ENCODE measurements at regions not wholly inside any gene's neighbourhood (a gene's known extent, or its start where the extent isn't known, plus 50 kb on each side); places are given as distances from the start of the nearest gene placed in this dataset.

DNA sequence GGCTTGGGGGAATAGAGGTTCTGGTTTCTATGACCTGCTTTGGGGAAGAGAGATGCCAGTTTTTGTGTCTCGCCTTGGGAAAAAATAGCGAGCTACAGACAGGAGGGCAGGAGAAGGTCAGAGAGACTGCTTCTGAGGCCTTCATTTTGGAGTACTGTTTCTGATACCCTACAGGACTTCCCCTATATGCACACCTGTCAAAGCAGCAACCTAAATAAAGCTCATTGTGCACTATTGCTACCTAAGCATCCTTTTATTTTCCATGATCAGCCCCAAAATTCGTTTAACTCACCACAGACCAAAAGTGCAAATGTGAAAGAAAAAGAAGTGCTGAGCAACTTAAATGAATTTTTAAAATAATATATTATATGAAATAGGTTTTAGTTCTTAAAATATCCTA lies 145.6 kb upstream of the CHRM3 start:
- TF ChIP-seq EZH2phosphoT487 (conservative IDR thresholded peaks at IDR 0.05; ENCODE audit: low read length), result no peak
- TF ChIP-seq, protein P1, sequence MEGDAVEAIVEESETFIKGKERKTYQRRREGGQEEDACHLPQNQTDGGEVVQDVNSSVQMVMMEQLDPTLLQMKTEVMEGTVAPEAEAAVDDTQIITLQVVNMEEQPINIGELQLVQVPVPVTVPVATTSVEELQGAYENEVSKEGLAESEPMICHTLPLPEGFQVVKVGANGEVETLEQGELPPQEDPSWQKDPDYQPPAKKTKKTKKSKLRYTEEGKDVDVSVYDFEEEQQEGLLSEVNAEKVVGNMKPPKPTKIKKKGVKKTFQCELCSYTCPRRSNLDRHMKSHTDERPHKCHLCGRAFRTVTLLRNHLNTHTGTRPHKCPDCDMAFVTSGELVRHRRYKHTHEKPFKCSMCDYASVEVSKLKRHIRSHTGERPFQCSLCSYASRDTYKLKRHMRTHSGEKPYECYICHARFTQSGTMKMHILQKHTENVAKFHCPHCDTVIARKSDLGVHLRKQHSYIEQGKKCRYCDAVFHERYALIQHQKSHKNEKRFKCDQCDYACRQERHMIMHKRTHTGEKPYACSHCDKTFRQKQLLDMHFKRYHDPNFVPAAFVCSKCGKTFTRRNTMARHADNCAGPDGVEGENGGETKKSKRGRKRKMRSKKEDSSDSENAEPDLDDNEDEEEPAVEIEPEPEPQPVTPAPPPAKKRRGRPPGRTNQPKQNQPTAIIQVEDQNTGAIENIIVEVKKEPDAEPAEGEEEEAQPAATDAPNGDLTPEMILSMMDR (IDR thresholded peaks at IDR 0.05; ENCODE audit: insufficient read depth, low read length, poor library complexity, severe bottlenecking), result no peak
- Histone ChIP-seq H3K36me3 (ENCODE audit: low read length) (no peaks in the 10 kb centered on the region), H3K9me2 (replicated peaks; ENCODE audit: insufficient read depth, low read length) (no peaks in the 10 kb centered on the region), H3K9me3 (ENCODE audit: insufficient read depth, low read length) (no peaks in the 10 kb centered on the region), H3K27me3 (ENCODE audit: low read length) (no peaks in the 10 kb centered on the region), H3K4me3 (ENCODE audit: insufficient read depth, low read length, poor library complexity, severe bottlenecking) (no peak overlapping the region), H3K79me2 (ENCODE audit: insufficient read depth, low read length) (no peaks in the 10 kb centered on the region), H3K4me2 (ENCODE audit: low read depth, low read length, poor library complexity, severe bottlenecking) (no peak overlapping the region), H2AFZ (ENCODE audit: low read depth, low read length, severe bottlenecking) (no peak overlapping the region), H3K9ac (ENCODE audit: low read length) (no peak overlapping the region), H3F3A (ENCODE audit: insufficient read depth) (no peaks in the 10 kb centered on the region), H3K27ac (ENCODE audit: low read depth, low read length) (no peak overlapping the region), H4K20me1 (ENCODE audit: low read depth, low read length) (no peaks in the 10 kb centered on the region)

DNA sequence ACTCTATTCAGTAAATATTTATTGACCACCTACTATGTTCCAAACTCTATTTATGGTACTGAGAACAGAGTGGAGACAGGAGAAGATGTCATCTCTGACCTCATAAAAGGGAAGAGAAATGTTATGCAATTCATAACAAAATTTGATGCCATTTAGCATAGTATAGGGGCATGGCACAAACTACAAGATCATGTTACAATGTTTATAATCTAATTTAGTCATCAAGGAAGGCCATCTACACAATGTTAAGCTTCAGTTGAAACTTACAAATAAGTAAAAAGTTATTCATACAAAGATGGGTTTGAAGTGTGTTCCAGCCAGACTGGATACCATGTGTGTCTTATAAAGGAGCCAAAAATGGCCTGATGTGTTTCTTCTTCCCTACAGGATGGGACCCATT lies 146.8 kb upstream of the CHRM3 start:
- no peak overlapping the region for H3K9ac ChIP-seq (ENCODE audit: low read length)
- no peaks in the 10 kb centered on the region for H3K79me2 ChIP-seq (ENCODE audit: insufficient read depth, low read length)
- no peaks in the 10 kb centered on the region for H3K9me2 ChIP-seq (replicated peaks; ENCODE audit: insufficient read depth, low read length)
- H3K27ac ChIP-seq (ENCODE audit: low read depth, low read length), result no peak overlapping the region
- H3K4me2 ChIP-seq (ENCODE audit: low read depth, low read length, poor library complexity, severe bottlenecking), result no peak overlapping the region
- no peaks in the 10 kb centered on the region for H3K9me3 ChIP-seq (ENCODE audit: insufficient read depth, low read length)
- H3K27me3 ChIP-seq (ENCODE audit: low read length), result no peaks in the 10 kb centered on the region
- H3F3A ChIP-seq (ENCODE audit: insufficient read depth), result no peaks in the 10 kb centered on the region
- no peaks in the 10 kb centered on the region for H3K36me3 ChIP-seq (ENCODE audit: low read length)
- no peaks in the 10 kb centered on the region for H4K20me1 ChIP-seq (ENCODE audit: low read depth, low read length)
- H3K4me3 ChIP-seq (ENCODE audit: insufficient read depth, low read length, poor library complexity, severe bottlenecking), result no peak overlapping the region
- H2AFZ ChIP-seq (ENCODE audit: low read depth, low read length, severe bottlenecking), result no peak overlapping the region
- TF ChIP-seq, protein P1 (IDR thresholded peaks at IDR 0.05; ENCODE audit: insufficient read depth, low read length, poor library complexity, severe bottlenecking), result no peak
- no peak for TF ChIP-seq EZH2phosphoT487 (conservative IDR thresholded peaks at IDR 0.05; ENCODE audit: low read length)

DNA sequence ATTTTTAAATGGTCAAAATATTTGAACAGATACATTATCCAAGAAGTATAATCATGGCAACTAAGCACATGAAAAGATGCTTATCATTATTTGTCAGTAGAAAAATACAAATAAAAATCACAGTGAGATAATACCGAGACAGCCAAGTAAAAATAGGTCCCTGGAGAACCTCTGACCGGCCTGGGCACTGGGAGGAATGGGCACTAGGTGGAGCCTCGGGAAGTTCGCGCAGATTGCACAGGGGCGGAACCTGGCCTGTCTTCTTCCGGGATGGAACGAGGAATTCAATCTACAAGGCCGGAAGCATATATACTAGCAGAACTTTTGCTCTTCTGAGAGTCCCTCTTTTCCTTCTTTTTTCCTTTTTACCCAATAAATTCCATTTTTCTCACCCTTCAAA lies 148.5 kb upstream of the CHRM3 start:
- no peak overlapping the region for H3K9ac ChIP-seq (ENCODE audit: low read length)
- no peak overlapping the region for H3K4me2 ChIP-seq (ENCODE audit: low read depth, low read length, poor library complexity, severe bottlenecking)
- no peaks in the 10 kb centered on the region for H3K9me2 ChIP-seq (replicated peaks; ENCODE audit: insufficient read depth, low read length)
- no peaks in the 10 kb centered on the region for H3F3A ChIP-seq (ENCODE audit: insufficient read depth)
- no peaks in the 10 kb centered on the region for H3K27me3 ChIP-seq (ENCODE audit: low read length)
- no peaks in the 10 kb centered on the region for H3K79me2 ChIP-seq (ENCODE audit: insufficient read depth, low read length)
- no peak overlapping the region for H3K4me3 ChIP-seq (ENCODE audit: insufficient read depth, low read length, poor library complexity, severe bottlenecking)
- no peak for TF ChIP-seq EZH2phosphoT487 (conservative IDR thresholded peaks at IDR 0.05; ENCODE audit: low read length)
- TF ChIP-seq, protein P1 (IDR thresholded peaks at IDR 0.05; ENCODE audit: insufficient read depth, low read length, poor library complexity, severe bottlenecking), result no peak
- H3K36me3 ChIP-seq (ENCODE audit: low read length), result no peaks in the 10 kb centered on the region
- H3K9me3 ChIP-seq (ENCODE audit: insufficient read depth, low read length), result no peaks in the 10 kb centered on the region
- H2AFZ ChIP-seq (ENCODE audit: low read depth, low read length, severe bottlenecking), result no peak overlapping the region
- H3K27ac ChIP-seq (ENCODE audit: low read depth, low read length), result no peak overlapping the region
- H4K20me1 ChIP-seq (ENCODE audit: low read depth, low read length), result no peaks in the 10 kb centered on the region

DNA sequence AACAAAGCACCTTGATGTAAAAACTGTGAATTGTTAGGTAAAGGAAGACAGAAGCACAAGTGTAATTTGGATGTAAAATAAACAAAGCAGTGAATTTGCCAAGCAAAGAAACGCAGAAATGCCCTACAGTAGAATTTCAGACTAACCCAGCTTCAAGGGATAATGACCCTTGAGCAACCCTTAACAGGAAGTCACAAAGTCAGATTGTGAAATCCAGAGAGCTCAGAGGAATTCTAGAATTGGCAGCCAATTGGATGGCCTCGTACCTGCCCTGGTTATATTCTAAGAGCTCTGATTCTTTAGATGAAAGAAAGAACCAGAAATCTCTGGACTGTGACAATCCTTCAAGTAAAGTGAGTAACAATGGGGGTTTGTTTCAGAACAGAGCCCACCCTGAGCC lies 152.7 kb upstream of the CHRM3 start:
- no peak for TF ChIP-seq EZH2phosphoT487 (conservative IDR thresholded peaks at IDR 0.05; ENCODE audit: low read length)
- TF ChIP-seq, protein P1 (IDR thresholded peaks at IDR 0.05; ENCODE audit: insufficient read depth, low read length, poor library complexity, severe bottlenecking), result no peak
- no peaks in the 10 kb centered on the region for H3K36me3 ChIP-seq (ENCODE audit: low read length)
- no peaks in the 10 kb centered on the region for H3F3A ChIP-seq (ENCODE audit: insufficient read depth)
- H3K79me2 ChIP-seq (ENCODE audit: insufficient read depth, low read length), result no peaks in the 10 kb centered on the region
- no peaks in the 10 kb centered on the region for H4K20me1 ChIP-seq (ENCODE audit: low read depth, low read length)
- H3K27me3 ChIP-seq (ENCODE audit: low read length), result no peaks in the 10 kb centered on the region
- H3K9ac ChIP-seq (ENCODE audit: low read length), result no peak overlapping the region
- H3K9me2 ChIP-seq (replicated peaks; ENCODE audit: insufficient read depth, low read length), result no peaks in the 10 kb centered on the region
- no peak overlapping the region for H3K27ac ChIP-seq (ENCODE audit: low read depth, low read length)
- H3K4me2 ChIP-seq (ENCODE audit: low read depth, low read length, poor library complexity, severe bottlenecking), result no peak overlapping the region
- H2AFZ ChIP-seq (ENCODE audit: low read depth, low read length, severe bottlenecking), result no peak overlapping the region
- no peaks in the 10 kb centered on the region for H3K9me3 ChIP-seq (ENCODE audit: insufficient read depth, low read length)
- H3K4me3 ChIP-seq (ENCODE audit: insufficient read depth, low read length, poor library complexity, severe bottlenecking), result no peak overlapping the region
